Right lobe of liver (tissue), 6 donors: ENCODE measurements at regions not wholly inside any gene's neighbourhood (a gene's known extent, or its start where the extent isn't known, plus 50 kb on each side); places are given as distances from the start of the nearest gene placed in this dataset.

Experiments
- ATAC-seq, 4 donors: fragments of 200-7000 bp; cut with Tn5 transposase; one replicate each; pipeline ENCODE4 v1.9.1; 2020; ENCODE audit warnings: mild to moderate bottlenecking in 4 of 4, moderate library complexity in 4 of 4
- DNase-seq, 3 donors: peaks; one replicate each; pipeline ENCODE4 v3.0.0-alpha.2; 2020
- H3K27ac ChIP-seq, 3 donors: fragments of 200-600 bp; one replicate each; pipeline ENCODE4 v1.8.0; 2022
- H3K27me3 ChIP-seq, 2 donors: fragments of 200-600 bp; one replicate each; pipeline ENCODE4 v1.8.0; 2022
- H3K36me3 ChIP-seq, 4 donors: fragments of 200-600 bp; sonication (generic) in 1 of 4; one replicate each; pipeline versions ENCODE4 v1.5.1 to v1.8.0; 2017 to 2022; ENCODE audit warnings: control low read depth in 1 of 4
- H3K4me1 ChIP-seq, 4 donors: fragments of 200-600 bp; sonication (generic) in 1 of 4; one replicate each; pipeline versions ENCODE4 v1.5.1 to v1.8.0; 2017 to 2022; ENCODE audit warnings: control low read depth in 1 of 4
- H3K4me3 ChIP-seq, 3 donors: fragments of 200-600 bp; one replicate each; pipeline ENCODE4 v1.8.0; 2022
- H3K9me3 ChIP-seq, 4 donors: fragments of 200-600 bp; sonication (generic) in 1 of 4; one replicate each; pipeline versions ENCODE4 v1.5.1 to v1.8.0; 2017 to 2022; ENCODE audit warnings: control low read depth in 1 of 4
- POLR2A ChIP-seq: fragments of 450-650 bp; IDR thresholded peaks from one replicate; pipeline ENCODE4 v1.6.1; 2017; ENCODE audit warnings: antibody characterized with exemption, mild to moderate bottlenecking
- WGBS: methylation state at CpG from one replicate; pipeline ENCODE4 v1.1.6; 2018; ENCODE audit warnings: low coverage, low lambda C conversion rate; ENCODE audit not compliant: insufficient coverage; ENCODE audit errors: missing lambda C conversion rate; 5-methylcytosine and 5-hydroxymethylcytosine counted together
- intact Hi-C, 2 donors: fragments of 100-400 bp; cut with DNase I; formaldehyde crosslinking; loops; one replicate each; pipeline versions ENCODE4 v1.11.2 to v1.14.1; 2022
- TF ChIP-seq, protein P1 (sequence below), 4 donors: fragments of 200-600 bp in 3 of 4; fragments of 450-650 bp in 1 of 4; IDR thresholded peaks; one replicate each; pipeline versions ENCODE4 v1.5.1 to v1.8.0; 2016 to 2022; ENCODE audit warnings: antibody characterized with exemption in 4 of 4, mild to moderate bottlenecking in 2 of 4
- donor health status: DM: no; HTN: yes; CAD: no.
- donor health status: DM: no; HTN: no; CAD: no.
- donor health status: DM: no; HTN: no; CAD: no.
- donor health status: DM: no; HTN: yes; CAD: no.
- donor health status: DM: no; HTN: yes; CAD: no.

- Histone ChIP-seq H3K27me3 (no peaks in the 10 kb centered on the region), H3K4me1 (no peaks in the 10 kb centered on the region), H3K4me3 (no peak overlapping the region), H3K9me3 (no peaks in the 10 kb centered on the region), H3K27ac (no peak overlapping the region), H3K36me3 (no peaks in the 10 kb centered on the region)
- no CpG with 5 or more reads among the region's 1 CpG for WGBS
- TF ChIP-seq POLR2A: no peak
- TF ChIP-seq, protein P1, sequence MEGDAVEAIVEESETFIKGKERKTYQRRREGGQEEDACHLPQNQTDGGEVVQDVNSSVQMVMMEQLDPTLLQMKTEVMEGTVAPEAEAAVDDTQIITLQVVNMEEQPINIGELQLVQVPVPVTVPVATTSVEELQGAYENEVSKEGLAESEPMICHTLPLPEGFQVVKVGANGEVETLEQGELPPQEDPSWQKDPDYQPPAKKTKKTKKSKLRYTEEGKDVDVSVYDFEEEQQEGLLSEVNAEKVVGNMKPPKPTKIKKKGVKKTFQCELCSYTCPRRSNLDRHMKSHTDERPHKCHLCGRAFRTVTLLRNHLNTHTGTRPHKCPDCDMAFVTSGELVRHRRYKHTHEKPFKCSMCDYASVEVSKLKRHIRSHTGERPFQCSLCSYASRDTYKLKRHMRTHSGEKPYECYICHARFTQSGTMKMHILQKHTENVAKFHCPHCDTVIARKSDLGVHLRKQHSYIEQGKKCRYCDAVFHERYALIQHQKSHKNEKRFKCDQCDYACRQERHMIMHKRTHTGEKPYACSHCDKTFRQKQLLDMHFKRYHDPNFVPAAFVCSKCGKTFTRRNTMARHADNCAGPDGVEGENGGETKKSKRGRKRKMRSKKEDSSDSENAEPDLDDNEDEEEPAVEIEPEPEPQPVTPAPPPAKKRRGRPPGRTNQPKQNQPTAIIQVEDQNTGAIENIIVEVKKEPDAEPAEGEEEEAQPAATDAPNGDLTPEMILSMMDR (IDR thresholded peaks at IDR 0.05): no peak
- no peak for ATAC-seq
- no peak for DNase-seq
- intact Hi-C loops: no loop called here
Measured at GRCh38 chr17:34090593-34090992, 164.5 kb upstream of the CCL2 start.

DNA sequence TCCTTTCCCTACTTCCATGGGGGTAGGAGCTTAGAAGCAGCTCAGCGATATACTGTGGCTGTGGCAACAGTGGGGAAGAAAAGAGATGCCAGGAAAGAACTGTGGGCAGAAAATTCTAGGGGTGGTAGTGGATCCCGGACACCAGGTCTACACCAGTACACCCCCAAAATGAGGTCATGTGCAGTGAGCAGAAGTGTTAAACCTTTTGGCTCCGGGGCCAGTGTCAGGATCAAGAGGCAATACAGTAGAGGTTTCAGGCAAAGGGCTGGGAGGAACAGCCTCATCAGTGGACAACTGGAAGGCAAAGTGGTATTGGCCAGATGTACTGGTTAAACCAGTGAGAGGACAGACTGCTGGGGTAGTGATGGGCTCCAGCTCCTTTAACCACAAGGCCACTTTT lies 163.1 kb upstream of the CCL2 start:
- intact Hi-C loops: no loop called here
- TF ChIP-seq POLR2A: no peak
- TF ChIP-seq, protein P1 (IDR thresholded peaks at IDR 0.05): no peak

GRCh38 chr17:34095106-34095505 lies 160.0 kb upstream of the CCL2 start:
- intact Hi-C loops: no loop called here
- Histone ChIP-seq H3K4me3 (no peak overlapping the region), H3K27ac (no peak overlapping the region), H3K9me3 (no peaks in the 10 kb centered on the region), H3K4me1 (no peaks in the 10 kb centered on the region), H3K36me3 (no peaks in the 10 kb centered on the region), H3K27me3 (no peaks in the 10 kb centered on the region)
- DNase-seq (no peak), ATAC-seq (no peak)
- WGBS: 11% methylated on average over 1 of the region's 1 CpG
- TF ChIP-seq, protein P1 (IDR thresholded peaks at IDR 0.05): no peak
- no peak for TF ChIP-seq POLR2A

More for the DNA sequence above, 163.1 kb upstream of the CCL2 start:
- no peak for DNase-seq
- ATAC-seq: no peak
- no peaks in the 10 kb centered on the region for H3K4me1 ChIP-seq
- no peaks in the 10 kb centered on the region for H3K9me3 ChIP-seq
- H3K36me3 ChIP-seq: no peaks in the 10 kb centered on the region
- no peak overlapping the region for H3K4me3 ChIP-seq
- no peaks in the 10 kb centered on the region for H3K27me3 ChIP-seq
- H3K27ac ChIP-seq: no peak overlapping the region
- 71% methylated on average over 3 of the region's 3 CpGs for WGBS

DNA sequence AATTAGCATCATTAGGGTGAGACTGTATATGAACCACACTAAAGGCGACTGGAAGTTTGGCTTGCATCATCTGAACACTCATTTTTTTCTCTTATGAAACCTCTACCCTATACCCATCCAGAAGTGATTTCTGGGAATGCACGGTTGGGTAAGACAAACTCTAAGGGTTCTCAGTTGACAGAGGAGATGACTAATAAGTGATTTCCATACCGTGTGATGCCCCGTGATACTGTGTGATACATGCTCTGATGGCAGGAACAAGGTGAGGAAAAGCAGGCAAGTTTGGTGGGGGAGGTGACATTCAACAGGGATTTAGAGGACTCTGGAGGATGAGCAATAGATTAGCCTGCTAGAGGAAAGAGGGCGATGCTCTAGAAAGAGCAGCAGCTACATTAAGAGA lies 156.4 kb upstream of the CCL2 start:
- intact Hi-C loops: no loop called here

More for the DNA sequence above, 156.4 kb upstream of the CCL2 start:
- H3K4me1 ChIP-seq: no peaks in the 10 kb centered on the region
- H3K27me3 ChIP-seq: no peaks in the 10 kb centered on the region
- WGBS: 54% methylated on average over 4 of the region's 5 CpGs
- H3K4me3 ChIP-seq: no peak overlapping the region
- TF ChIP-seq, protein P1 (IDR thresholded peaks at IDR 0.05): no peak
- no peaks in the 10 kb centered on the region for H3K36me3 ChIP-seq
- H3K27ac ChIP-seq: no peak overlapping the region
- H3K9me3 ChIP-seq: no peaks in the 10 kb centered on the region
- ATAC-seq: no peak
- DNase-seq: no peak
